ENCODE measurements at regions not wholly inside any gene's neighbourhood (a gene's known extent, or its start where the extent isn't known, plus 50 kb on each side); places are given as distances from the start of the nearest gene placed in this dataset.

- TF ChIP-seq CTCF (IDR thresholded peaks at IDR 0.05) (no peak), POLR2A (IDR thresholded peaks at IDR 0.05) (no peak)
Measured at GRCh38 chrX:5015451-5015850, 1213.2 kb downstream of the NLGN4X start.
